Left ventricle myocardium inferior (tissue), 1 donor: ENCODE measurements at regions not wholly inside any gene's neighbourhood (a gene's known extent, or its start where the extent isn't known, plus 50 kb on each side); places are given as distances from the start of the nearest gene placed in this dataset.

Experiments
- DNase-seq: peaks from one replicate; pipeline ENCODE4 v3.0.0-alpha.2; 2020
- H3K27ac ChIP-seq: fragments of 200-600 bp; replicated peaks from 2 replicates; pipeline ENCODE4 v1.8.0; 2021
- H3K27me3 ChIP-seq: fragments of 200-600 bp; 2 replicates; pipeline ENCODE4 v1.8.0; 2021; ENCODE audit warnings: low read depth
- H3K36me3 ChIP-seq: fragments of 200-600 bp; 2 replicates; pipeline ENCODE4 v1.8.0; 2021
- H3K4me1 ChIP-seq: fragments of 200-600 bp; 2 replicates; pipeline ENCODE4 v1.8.0; 2021
- H3K4me3 ChIP-seq: fragments of 200-600 bp; 2 replicates; pipeline ENCODE4 v1.8.0; 2021; ENCODE audit warnings: mild to moderate bottlenecking, moderate library complexity
- H3K9me3 ChIP-seq: fragments of 200-600 bp; replicated peaks from 2 replicates; pipeline ENCODE4 v1.8.0; 2021
- CTCF ChIP-seq: fragments of 200-600 bp; IDR thresholded peaks from 2 replicates; pipeline ENCODE4 v1.8.0; 2021; ENCODE audit warnings: antibody characterized with exemption, mild to moderate bottlenecking, borderline replicate concordance
- intact Hi-C: fragments of 100-400 bp; cut with micrococcal nuclease; formaldehyde crosslinking; loops from one replicate; pipeline ENCODE4 v1.11.0; 2022
- donor health status: DM: no; HTN: yes; CAD: no; lungs with severe emphysema.

- DNase-seq: no peak
- intact Hi-C loops: no loop called here
- no peak overlapping the region for H3K27ac ChIP-seq
- TF ChIP-seq CTCF: no peak
- H3K4me3 ChIP-seq: no peak overlapping the region
- peaks cover 3% of the 10 kb centered on the region for H3K9me3 ChIP-seq
- no peaks in the 10 kb centered on the region for H3K36me3 ChIP-seq
- H3K4me1 ChIP-seq: no peaks in the 10 kb centered on the region
- peaks cover 36% of the 10 kb centered on the region for H3K27me3 ChIP-seq
Observed at GRCh38 chr1:208637181-208637580, 393.0 kb upstream of the PLXNA2 start.

GRCh38 chr1:208639382-208639781 is 395.2 kb upstream of the PLXNA2 start:
- intact Hi-C loops: no loop called here
- H3K27ac ChIP-seq: no peak overlapping the region
- H3K27me3 ChIP-seq: peaks cover 36% of the 10 kb centered on the region
- TF ChIP-seq CTCF: no peak
- DNase-seq: no peak
- H3K4me3 ChIP-seq: no peak overlapping the region
- H3K36me3 ChIP-seq: no peaks in the 10 kb centered on the region
- H3K9me3 ChIP-seq: peaks cover 3% of the 10 kb centered on the region
- no peaks in the 10 kb centered on the region for H3K4me1 ChIP-seq

- no peaks in the 10 kb centered on the region for H3K4me1 ChIP-seq
- intact Hi-C loops: no loop called here
- H3K4me3 ChIP-seq: no peak overlapping the region
Observed at GRCh38 chr1:208640295-208640694, 396.1 kb upstream of the PLXNA2 start.

GRCh38 chr1:208641579-208642280 is 397.5 kb upstream of the PLXNA2 start:
- Histone ChIP-seq H3K27ac (no peak overlapping the region), H3K4me1 (no peaks in the 10 kb centered on the region), H3K9me3 (peaks cover 3% of the 10 kb centered on the region), H3K27me3 (peaks cover 36% of the 10 kb centered on the region), H3K36me3 (no peaks in the 10 kb centered on the region), H3K4me3 (no peak overlapping the region)
- TF ChIP-seq CTCF: no peak
- no peak for DNase-seq
- intact Hi-C loops: no loop called here

More at GRCh38 chr1:208640295-208640694, 396.1 kb upstream of the PLXNA2 start:
- peaks cover 3% of the 10 kb centered on the region for H3K9me3 ChIP-seq
- peaks cover 36% of the 10 kb centered on the region for H3K27me3 ChIP-seq
- no peak for DNase-seq
- no peak for TF ChIP-seq CTCF
- no peak overlapping the region for H3K27ac ChIP-seq
- H3K36me3 ChIP-seq: no peaks in the 10 kb centered on the region

GRCh38 chr1:208643005-208643597 is 398.9 kb upstream of the PLXNA2 start:
- TF ChIP-seq CTCF: no peak
- Histone ChIP-seq H3K9me3 (peaks cover 3% of the 10 kb centered on the region), H3K36me3 (no peaks in the 10 kb centered on the region), H3K4me3 (no peak overlapping the region), H3K27me3 (peaks cover 27% of the 10 kb centered on the region), H3K4me1 (no peaks in the 10 kb centered on the region), H3K27ac (no peak overlapping the region)
- no peak for DNase-seq
- intact Hi-C loops: no loop called here
